B cell (primary cell): ENCODE measurements at regions not wholly inside any gene's neighbourhood (a gene's known extent, or its start where the extent isn't known, plus 50 kb on each side); places are given as distances from the start of the nearest gene placed in this dataset.
A peak's percentile ranks its signal among the peaks of the same experiment; 100 is the strongest.

Experiments used
- ATAC-seq: fragments of 200-7000 bp; cut with Tn5 transposase; one replicate; pipeline ENCODE4 v1.10.0; 2021; ENCODE audit warnings: low read depth, mild to moderate bottlenecking, moderate number of reproducible peaks, moderate library complexity
- CTCF ChIA-PET: fragments of 350-600 bp; sonication (Branson Sonifier 250); formaldehyde crosslinking; loops from one replicate; lab custom pipeline; 2021; ENCODE audit warnings: antibody characterized with exemption, inconsistent platforms; lab: Charles Lee
- POLR2A ChIA-PET: fragments of 350-600 bp; sonication (Branson Sonifier 250); formaldehyde crosslinking; loops from one replicate; lab custom pipeline; 2021; ENCODE audit warnings: antibody characterized with exemption; lab: Charles Lee
- DNase-seq: peaks from one replicate; pipeline ENCODE4 v3.0.0; 2013
- H2AFZ ChIP-seq: 2 replicates; pipeline ENCODE4 v1.6.1; 2012; ENCODE audit warnings: mild to moderate bottlenecking, low read depth, low read length; ENCODE audit not compliant: insufficient read depth, poor library complexity, severe bottlenecking
- H3K27ac ChIP-seq, 2 donors: 1 replicate in 1 of 2; 2 replicates in 1 of 2; pipeline ENCODE4 v1.5.1; 2012 to 2013; ENCODE audit warnings: low read length in 2 of 2, mild to moderate bottlenecking in 2 of 2, moderate library complexity in 1 of 2
- H3K27me3 ChIP-seq, 4 experiments: fragments of 200-600 bp in 1 of 4; sonication (generic) in 1 of 4; replicated peaks in 1 of 4; 1 replicate in 2 of 4; 2 replicates in 2 of 4; pipeline versions ENCODE4 v1.6.1 to v1.7.0; 2013 to 2016; ENCODE audit warnings: low read length in 3 of 4, mild to moderate bottlenecking in 2 of 4, mixed read lengths in 1 of 4, moderate library complexity in 1 of 4; ENCODE audit not compliant: insufficient read depth in 4 of 4, control insufficient read depth in 3 of 4; ENCODE audit errors: control extremely low read depth in 1 of 4
- H3K36me3 ChIP-seq, 2 experiments: replicated peaks in 1 of 2; 1 replicate in 1 of 2; 2 replicates in 1 of 2; pipeline versions ENCODE4 v1.6.1 to v1.7.1; 2013; ENCODE audit warnings: low read length in 1 of 2; ENCODE audit not compliant: insufficient read depth in 2 of 2, control insufficient read depth in 1 of 2; ENCODE audit errors: control extremely low read depth in 1 of 2, extremely low read depth in 1 of 2
- H3K4me1 ChIP-seq, 2 donors: fragments of 200-600 bp in 1 of 2; sonication (generic) in 1 of 2; 1 replicate in 1 of 2; 2 replicates in 1 of 2; pipeline versions ENCODE4 v1.5.1 to v1.6.1; 2013 to 2017; ENCODE audit warnings: low read length in 2 of 2; ENCODE audit not compliant: control insufficient read depth in 2 of 2, insufficient read depth in 2 of 2
- H3K4me2 ChIP-seq: replicated peaks from 2 replicates; pipeline ENCODE3; 2012; ENCODE audit warnings: mild to moderate bottlenecking, low read depth, low read length; ENCODE audit not compliant: poor library complexity, severe bottlenecking
- H3K4me3 ChIP-seq, 5 experiments: fragments of 200-600 bp in 1 of 5; sonication (generic) in 1 of 5; 1 replicate in 3 of 5; 2 replicates in 2 of 5; pipeline versions ENCODE4 v1.5.1 to v1.7.0; 2011 to 2016; ENCODE audit warnings: low read length in 4 of 5, mild to moderate bottlenecking in 4 of 5, low read depth in 2 of 5, control low read depth in 1 of 5, moderate library complexity in 1 of 5; ENCODE audit not compliant: insufficient read depth in 1 of 5; ENCODE audit errors: control extremely low read depth in 1 of 5, extremely low read depth in 1 of 5
- H3K79me2 ChIP-seq: fragments of 200-600 bp; sonication (generic); one replicate; pipeline ENCODE4 v1.6.0; 2016; ENCODE audit warnings: low read length; ENCODE audit not compliant: control insufficient read depth, insufficient read depth
- H3K9ac ChIP-seq: fragments of 200-600 bp; sonication (generic); 2 replicates; pipeline ENCODE4 v1.6.1; 2017; ENCODE audit warnings: mild to moderate bottlenecking, low read length, moderate library complexity
- H3K9me3 ChIP-seq, 3 donors: one replicate each; pipeline versions ENCODE4 v1.6.1 to v1.7.1; 2013; ENCODE audit warnings: low read length in 2 of 3; ENCODE audit not compliant: control insufficient read depth in 2 of 3, insufficient read depth in 1 of 3; ENCODE audit errors: control extremely low read depth in 1 of 3
- H4K20me1 ChIP-seq: 2 replicates; pipeline ENCODE4 v1.6.0; 2012; ENCODE audit warnings: mild to moderate bottlenecking, low read length; ENCODE audit not compliant: insufficient read depth, control insufficient read depth, poor library complexity, severe bottlenecking
- H3K27ac Mint-ChIP-seq: one replicate; pipeline ENCODE4 v1.8.0; 2021; ENCODE audit warnings: mixed read lengths
- H3K27me3 Mint-ChIP-seq: one replicate; pipeline ENCODE4 v1.8.0; 2021; ENCODE audit warnings: mixed read lengths
- H3K4me1 Mint-ChIP-seq: one replicate; pipeline ENCODE4 v1.8.0; 2021; ENCODE audit warnings: mixed read lengths
- H3K4me3 Mint-ChIP-seq: one replicate; pipeline ENCODE4 v1.8.0; 2021; ENCODE audit warnings: mixed read lengths
- H3K9me3 Mint-ChIP-seq: one replicate; pipeline ENCODE4 v1.8.0; 2022; ENCODE audit warnings: mixed read lengths; ENCODE audit not compliant: insufficient read depth
- EZH2 ChIP-seq: IDR thresholded peaks from 2 replicates; pipeline ENCODE4 v1.6.1; 2012; ENCODE audit warnings: borderline replicate concordance, low read depth, mild to moderate bottlenecking, moderate library complexity, low read length; ENCODE audit not compliant: insufficient read depth, poor library complexity, severe bottlenecking
- WGBS: methylation state at CpG from one replicate; pipeline ENCODE4 v1.1.5; 2013; ENCODE audit warnings: missing lambda C conversion rate; ENCODE audit not compliant: insufficient coverage; 5-methylcytosine and 5-hydroxymethylcytosine counted together
- intact Hi-C: fragments of 100-400 bp; cut with micrococcal nuclease; formaldehyde crosslinking; loops from one replicate; pipeline ENCODE4 v1.10.0; 2022
- TF ChIP-seq, protein P1 (sequence below): fragments of 200-600 bp; IDR thresholded peaks from one replicate; pipeline ENCODE4 v1.8.0; 2022; ENCODE audit warnings: antibody characterized with exemption, mild to moderate bottlenecking

DNA sequence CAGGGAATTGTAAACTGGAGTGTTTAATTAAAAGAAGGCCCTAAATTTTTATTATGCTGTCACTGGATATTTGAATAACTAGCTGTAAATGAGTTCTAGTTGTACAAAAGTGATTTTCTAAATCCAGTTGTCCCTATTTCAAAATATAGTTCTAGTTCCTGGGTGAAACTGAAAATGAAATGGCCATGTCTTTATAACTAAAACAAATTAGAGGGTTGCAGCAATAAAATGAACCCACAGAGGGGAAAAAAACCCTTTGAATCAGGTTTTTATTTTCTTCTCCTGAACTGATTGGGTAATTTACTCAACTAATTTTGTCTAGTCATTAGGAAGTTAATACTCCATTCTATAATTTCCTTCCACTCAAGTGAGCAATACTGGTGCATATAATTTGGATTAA, 55.6 kb upstream of the MAP4K3 start:
- Histone ChIP-seq H3K27ac (peak overlapping the region; percentile 80 to 81), H3K9me3 (peaks cover 0 to 3% (median 0%) of the 10 kb centered on the region in 3 donors)
- intact Hi-C loops: loop anchor here (1.0 to 10.0 kb wide), 8 partner anchors 12 to 1115 kb away; partner anchors contain the start of genes ATL2 and MAP4K3

GRCh38 chr2:39494784-39495251, 57.7 kb upstream of the MAP4K3 start:
- intact Hi-C loops: loop anchor here (5.0 to 10.0 kb wide), 3 partner anchors 230 to 1118 kb away; partner anchors contain the start of gene ATL2
- Histone ChIP-seq H3K4me2 (peak overlapping the region; percentile 14), H3K27ac (no peak overlapping the region), H3K9ac (no peak overlapping the region), H4K20me1 (no peaks in the 10 kb centered on the region), H3K79me2 (no peaks in the 10 kb centered on the region), H3K4me1 (peaks cover 35 to 43% of the 10 kb centered on the region in 2 donors), H3K36me3 (no peaks in the 10 kb centered on the region), H3K27me3 (peaks cover 0 to 22% (median 5%) of the 10 kb centered on the region in 4 experiments), H2AFZ (no peak overlapping the region), H3K4me3 (no peak overlapping the region), H3K9me3 (no peaks in the 10 kb centered on the region)
- ATAC-seq: peak; percentile 28
- peak overlapping the region; percentile 55 for H3K4me3 Mint-ChIP-seq
- 62% methylated on average over 3 of the region's 6 CpGs for WGBS
- POLR2A ChIA-PET: no interaction called here
- peak; percentile 60 for DNase-seq
- TF ChIP-seq, protein P1, sequence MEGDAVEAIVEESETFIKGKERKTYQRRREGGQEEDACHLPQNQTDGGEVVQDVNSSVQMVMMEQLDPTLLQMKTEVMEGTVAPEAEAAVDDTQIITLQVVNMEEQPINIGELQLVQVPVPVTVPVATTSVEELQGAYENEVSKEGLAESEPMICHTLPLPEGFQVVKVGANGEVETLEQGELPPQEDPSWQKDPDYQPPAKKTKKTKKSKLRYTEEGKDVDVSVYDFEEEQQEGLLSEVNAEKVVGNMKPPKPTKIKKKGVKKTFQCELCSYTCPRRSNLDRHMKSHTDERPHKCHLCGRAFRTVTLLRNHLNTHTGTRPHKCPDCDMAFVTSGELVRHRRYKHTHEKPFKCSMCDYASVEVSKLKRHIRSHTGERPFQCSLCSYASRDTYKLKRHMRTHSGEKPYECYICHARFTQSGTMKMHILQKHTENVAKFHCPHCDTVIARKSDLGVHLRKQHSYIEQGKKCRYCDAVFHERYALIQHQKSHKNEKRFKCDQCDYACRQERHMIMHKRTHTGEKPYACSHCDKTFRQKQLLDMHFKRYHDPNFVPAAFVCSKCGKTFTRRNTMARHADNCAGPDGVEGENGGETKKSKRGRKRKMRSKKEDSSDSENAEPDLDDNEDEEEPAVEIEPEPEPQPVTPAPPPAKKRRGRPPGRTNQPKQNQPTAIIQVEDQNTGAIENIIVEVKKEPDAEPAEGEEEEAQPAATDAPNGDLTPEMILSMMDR: no peak
- H3K4me1 Mint-ChIP-seq: peaks cover 44% of the 10 kb centered on the region
- no peaks in the 10 kb centered on the region for H3K9me3 Mint-ChIP-seq
- CTCF ChIA-PET: interaction anchor here (0.7 to 3.3 kb wide), 3 partner anchors 26 to 235 kb away, joined by 3 to 13 read pairs (median 5); no protein-coding TSS in a partner anchor
- peak overlapping the region; percentile 67 for H3K27ac Mint-ChIP-seq
- H3K27me3 Mint-ChIP-seq: peaks cover 24% of the 10 kb centered on the region

More for the DNA sequence above, 55.6 kb upstream of the MAP4K3 start:
- peak overlapping the region; percentile 81 for H3K4me3 Mint-ChIP-seq
- DNase-seq (peak; percentile 42), ATAC-seq (no peak)
- H3K4me1 Mint-ChIP-seq: peaks cover 44% of the 10 kb centered on the region
- H3K27me3 Mint-ChIP-seq: peaks cover 18% of the 10 kb centered on the region
- Histone ChIP-seq H3K9ac (peak overlapping the region; percentile 53), H3K4me2 (peak overlapping the region; percentile 73), H3K36me3 (no peaks in the 10 kb centered on the region), H3K4me1 (peaks cover 35 to 43% of the 10 kb centered on the region in 2 donors), H4K20me1 (no peaks in the 10 kb centered on the region), H3K27me3 (peaks cover 0 to 22% (median 5%) of the 10 kb centered on the region in 4 experiments), H3K79me2 (no peaks in the 10 kb centered on the region), H3K4me3 (peak overlapping the region in 3 of 5 experiments; percentile 13 to 56 (median 26)), H2AFZ (no peak overlapping the region)
- POLR2A ChIA-PET: no interaction called here
- TF ChIP-seq, protein P1: no peak
- no peak for TF ChIP-seq EZH2
- H3K27ac Mint-ChIP-seq: peak overlapping the region; percentile 88
- H3K9me3 Mint-ChIP-seq: no peaks in the 10 kb centered on the region
- CTCF ChIA-PET: no interaction called here
